GM18508 (cell line): ENCODE measurements at regions not wholly inside any gene's neighbourhood (a gene's known extent, or its start where the extent isn't known, plus 50 kb on each side); places are given as distances from the start of the nearest gene placed in this dataset.

Source experiments
- ATAC-seq: cut with Tn5 transposase; IDR thresholded peaks from one replicate; pipeline ENCODE4 v1.9.1; 2021; ENCODE audit warnings: moderate number of reproducible peaks; ENCODE audit not compliant: insufficient read depth, unreplicated experiment

DNA sequence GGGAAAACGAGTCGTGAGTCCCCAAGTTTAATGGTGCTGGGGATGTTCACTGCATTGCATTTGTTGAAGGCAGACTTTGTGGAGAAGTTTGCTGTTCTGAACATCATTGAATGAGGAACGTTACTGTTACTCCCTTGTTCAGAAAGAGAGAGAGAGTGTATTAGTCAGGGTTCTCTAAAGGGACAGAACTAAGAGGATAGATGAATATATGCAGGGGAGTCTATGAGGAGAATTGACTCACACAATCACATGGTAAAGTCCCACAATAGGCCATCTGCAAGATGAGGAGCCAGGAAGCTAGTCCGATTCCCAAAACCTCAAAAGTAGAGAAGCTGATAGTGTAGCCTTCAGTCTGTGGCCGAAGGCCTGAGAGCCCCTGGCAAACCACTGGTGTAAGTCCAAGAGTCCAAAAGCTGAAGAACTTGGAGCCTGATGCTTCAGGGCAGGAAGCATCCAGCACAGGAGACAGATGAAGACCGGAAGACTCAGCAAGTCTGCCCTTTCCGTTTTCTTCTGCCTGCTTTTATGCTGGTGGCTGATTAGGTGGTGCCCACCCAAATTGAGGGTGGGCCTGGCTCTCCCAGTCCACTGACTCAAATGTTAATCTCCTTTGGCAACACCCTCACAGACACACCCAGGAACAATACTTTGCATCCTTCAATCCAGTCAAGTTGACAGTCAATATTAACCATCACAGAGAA lies 223.5 kb upstream of the PCSK2 start:
- ATAC-seq: no peak

DNA sequence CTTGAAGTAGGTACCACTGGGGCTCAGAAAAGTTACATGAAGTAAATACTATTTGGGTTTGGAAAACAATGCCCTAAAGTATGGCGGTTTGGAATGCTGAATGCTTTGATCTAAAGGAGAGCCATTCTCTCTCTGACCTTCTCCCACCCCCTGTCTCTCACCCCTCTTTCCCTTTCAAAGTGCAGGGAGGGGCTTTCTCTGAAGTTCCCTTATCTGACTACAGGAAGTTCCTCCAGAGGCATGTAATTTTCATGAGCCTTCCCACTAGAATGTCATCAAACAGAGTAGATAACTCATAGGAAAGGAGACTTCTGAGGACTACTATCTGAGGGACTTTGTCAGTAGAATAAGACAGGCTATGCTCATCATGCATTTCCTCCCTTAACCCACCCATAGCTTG lies 216.7 kb upstream of the PCSK2 start:
- no peak for ATAC-seq

DNA sequence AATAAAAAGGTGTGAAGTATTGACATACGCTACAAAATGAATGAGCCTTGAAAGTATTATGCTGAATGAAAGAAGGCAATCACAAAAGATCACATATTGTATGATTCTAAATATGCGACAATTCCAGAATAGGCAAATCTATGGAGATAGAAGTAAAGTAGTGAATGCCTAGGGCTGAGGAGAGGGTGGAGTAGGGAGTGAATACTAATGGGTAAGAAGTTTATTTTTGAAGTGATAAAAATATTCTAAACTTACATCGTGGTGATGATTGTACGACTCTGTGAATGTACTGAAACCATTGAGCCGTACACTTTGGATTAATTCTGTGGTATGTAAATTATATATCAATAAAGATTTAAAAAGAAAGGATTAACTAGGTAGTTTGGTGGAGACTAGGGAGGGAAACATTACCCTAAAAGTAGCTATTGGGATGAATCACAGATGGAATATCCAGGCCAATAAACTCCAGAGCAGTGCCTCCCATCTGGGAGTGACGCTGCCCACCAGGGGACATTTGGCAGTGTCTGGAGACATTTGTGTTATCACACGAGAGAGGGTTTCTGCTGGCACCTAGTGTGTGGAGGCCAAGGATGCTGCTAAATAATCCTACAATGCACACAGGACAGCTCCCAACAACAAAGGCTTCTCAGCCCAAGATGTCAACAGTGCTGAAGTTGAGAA lies 214.2 kb upstream of the PCSK2 start:
- ATAC-seq: no peak

DNA sequence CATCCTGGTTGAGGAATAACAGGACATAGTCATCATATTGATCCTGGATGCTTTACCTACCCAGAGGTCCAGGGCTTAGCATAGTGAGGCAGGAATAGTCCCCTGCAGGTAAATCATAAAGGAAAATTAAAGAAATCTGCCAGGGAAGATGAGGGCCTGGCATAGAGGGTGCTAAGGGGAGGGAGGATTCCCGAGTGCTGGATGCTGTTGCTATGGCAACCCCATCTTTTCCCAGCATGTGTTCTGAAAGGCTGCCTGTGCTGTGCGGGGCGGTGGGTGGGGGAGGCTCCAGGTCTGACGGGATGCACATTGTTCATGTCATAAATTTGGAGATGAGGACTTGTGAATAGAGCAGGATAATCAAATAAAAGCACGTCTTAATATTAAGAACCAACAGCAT lies 212.6 kb upstream of the PCSK2 start:
- no peak for ATAC-seq

DNA sequence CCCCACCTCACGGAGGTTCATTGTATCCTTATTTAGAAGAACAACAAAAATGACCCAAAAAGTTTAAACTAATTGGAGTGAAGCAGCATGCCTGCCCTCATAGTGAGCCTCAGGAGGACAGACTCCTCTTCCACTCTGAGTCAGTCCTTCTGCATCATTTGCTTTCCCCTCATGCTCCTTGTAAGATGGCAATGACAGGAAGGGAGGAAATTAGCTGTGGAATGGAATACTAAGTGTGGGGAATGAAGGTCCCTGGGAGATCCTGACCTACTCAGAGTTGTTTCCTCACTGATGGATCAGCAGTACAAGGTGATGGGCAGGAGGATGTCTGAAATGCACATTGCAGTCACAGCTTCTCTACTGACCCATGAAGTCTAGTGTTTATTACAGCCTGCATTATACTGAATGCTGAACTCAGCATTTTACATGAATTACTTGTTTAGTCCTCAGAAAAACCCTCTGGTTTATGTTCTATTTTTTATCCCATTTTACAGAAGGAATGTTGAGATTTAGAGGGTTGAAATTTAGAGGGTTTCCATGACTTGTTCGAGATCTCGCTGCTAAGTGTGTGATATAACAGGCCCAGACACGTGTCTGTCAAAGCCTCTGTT lies 212.0 kb upstream of the PCSK2 start:
- no peak for ATAC-seq

DNA sequence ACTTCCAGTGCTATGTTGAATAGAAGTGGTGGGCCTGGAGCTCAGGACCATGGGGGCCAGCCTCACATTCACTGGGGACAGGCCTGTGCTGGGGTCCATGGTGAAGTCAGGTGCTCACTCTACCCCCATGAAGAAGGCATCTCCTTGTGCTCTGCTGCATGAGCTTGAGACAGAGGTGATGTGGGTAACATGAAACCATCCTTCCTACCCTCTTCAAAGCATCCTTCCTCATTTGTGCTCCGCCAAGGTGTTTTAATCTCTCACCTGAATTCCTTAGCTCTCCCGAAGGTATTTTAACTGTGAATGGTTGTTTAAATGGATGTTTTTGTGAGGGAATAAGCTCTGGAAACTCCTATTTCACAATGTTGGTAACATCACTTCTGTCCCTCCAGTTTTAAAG lies 209.6 kb upstream of the PCSK2 start:
- ATAC-seq: no peak

DNA sequence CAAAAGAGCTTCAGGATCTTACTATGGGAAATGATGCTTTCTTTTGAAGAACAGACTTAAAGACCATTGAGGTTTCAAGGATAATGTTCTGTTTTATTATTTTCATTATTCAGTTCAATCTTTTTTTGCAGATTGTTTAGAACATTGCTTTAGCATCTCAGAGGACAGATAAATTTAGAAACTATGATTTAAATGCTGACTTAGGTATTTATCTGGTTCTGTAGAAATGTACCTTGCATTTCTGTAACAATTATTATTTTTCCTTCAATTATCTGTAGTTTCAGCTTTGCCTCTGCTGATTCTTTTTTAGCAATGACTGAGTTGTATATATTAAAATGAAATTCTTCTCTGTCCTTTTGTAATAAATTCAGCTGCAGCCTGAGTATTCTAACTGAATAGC lies 205.4 kb upstream of the PCSK2 start:
- ATAC-seq: no peak

DNA sequence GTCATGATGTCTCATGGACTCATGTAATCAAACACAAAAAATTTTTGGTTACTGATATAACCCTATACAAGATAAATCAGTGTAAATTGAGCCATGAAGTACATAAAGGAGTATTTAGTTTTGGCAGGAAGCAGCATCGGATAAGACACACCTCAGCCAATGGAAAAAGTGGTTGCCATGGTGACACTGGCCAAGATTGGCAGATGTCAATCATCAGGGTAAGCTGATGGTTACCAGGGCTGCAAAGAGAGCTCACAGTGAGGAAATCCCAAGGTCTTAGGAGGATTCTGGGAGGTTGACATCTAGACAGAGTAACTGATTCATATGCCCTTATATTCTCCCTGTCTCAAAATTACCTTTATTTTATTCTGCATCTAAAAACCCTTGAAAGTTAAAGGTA lies 203.8 kb upstream of the PCSK2 start:
- no peak for ATAC-seq

DNA sequence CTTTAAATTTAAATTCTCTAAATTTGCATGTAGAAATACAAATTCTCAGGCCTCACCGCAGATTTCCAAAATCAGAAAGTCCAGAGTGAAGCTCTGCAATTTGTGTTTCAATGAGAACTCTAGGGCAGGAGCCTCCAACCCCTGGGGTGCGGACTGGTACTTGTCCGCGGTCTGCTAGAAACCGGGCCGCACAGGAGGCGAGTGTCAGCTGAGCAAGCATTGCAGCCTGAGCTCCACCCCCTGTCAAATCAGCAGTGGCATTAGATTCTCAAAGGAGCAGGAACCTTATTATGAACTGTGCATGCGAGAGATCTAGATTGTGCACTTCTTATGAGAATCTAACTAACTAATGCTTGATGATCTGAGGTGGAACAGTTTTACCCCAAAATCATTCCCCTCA lies 203.0 kb upstream of the PCSK2 start:
- no peak for ATAC-seq

DNA sequence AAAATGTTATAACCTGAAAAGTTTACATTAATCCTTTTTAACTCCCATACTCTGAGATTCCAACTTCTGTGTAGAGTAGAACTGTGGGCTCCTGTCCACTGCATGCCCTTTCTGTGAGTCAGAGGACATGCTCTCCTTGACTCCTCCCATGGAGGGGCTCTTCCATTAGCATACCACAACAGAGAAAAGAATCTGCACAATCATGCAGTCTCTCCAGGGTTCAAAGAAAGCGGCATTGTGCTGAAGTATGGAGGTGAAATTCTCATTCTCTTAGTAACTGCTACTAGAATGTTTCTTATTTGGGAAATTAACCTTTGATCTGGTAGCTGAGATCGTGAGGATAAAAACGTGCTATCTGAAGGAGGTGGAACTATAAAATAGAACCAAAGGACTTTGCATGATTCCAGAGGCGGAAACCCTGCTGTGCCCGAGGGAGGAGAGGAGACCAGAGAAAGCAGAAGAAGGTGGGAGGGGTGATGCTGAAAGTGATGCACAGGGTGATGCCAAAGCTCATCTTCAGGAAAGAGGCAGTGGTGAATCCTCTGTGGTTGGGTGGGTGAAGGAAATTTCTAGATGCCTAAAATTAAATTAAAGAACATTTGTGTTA lies 202.2 kb upstream of the PCSK2 start:
- ATAC-seq: no peak

DNA sequence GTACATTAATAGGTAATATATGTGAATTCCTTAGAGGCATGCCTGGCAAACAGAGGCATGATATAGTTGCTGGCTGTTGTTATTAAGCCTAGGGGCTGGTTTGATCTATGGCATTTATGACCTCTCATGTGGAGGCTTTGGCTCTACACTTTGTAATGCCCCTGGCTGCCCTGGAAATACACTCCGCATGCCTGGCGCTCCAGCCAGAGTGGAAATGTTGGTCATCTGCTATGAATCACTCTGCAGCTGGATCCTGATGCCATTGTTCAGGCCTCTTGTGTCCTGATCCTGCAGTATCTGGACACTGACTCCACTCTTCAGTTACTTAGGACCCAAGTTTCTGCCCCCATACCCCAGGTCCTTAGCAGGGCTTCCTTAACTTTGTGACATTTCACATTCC lies 200.5 kb upstream of the PCSK2 start:
- no peak for ATAC-seq

DNA sequence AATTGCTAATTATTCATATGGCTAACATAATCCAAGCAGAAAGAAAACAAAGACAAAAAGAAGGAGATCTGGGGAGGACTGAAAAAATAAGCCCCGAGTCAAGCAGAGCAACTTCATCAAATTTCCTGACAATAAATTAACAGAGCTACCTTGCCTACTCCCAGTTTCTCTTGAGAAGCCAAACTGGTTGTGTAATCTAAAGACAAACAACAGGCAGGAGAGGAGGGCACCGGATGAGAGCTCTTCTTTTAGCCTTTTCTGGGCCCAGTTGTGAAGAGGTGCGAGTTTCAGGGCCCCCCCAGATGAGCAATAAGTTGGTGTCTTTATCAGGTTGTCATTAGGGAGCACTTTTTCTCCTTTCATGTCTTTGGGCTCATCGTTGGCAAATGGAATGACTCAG lies 197.1 kb upstream of the PCSK2 start:
- ATAC-seq: no peak

DNA sequence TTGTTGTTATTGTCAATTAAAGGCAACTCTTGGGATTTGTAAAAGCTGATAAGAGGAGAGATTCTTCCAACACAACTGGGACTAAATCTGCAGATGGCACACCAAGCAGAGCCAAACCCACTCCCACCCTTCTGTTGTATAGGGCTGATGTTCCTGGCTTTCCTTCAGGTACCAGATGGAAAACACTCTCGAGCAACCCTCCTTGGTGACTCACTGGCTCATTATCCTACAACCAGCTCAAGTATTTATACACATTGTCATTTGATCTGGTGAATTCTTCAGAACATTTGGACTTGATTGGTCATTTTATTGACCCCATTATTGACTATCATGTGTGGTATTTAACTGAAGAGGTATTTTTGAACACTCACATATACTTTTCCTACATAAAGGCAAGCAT lies 190.3 kb upstream of the PCSK2 start:
- ATAC-seq: no peak

DNA sequence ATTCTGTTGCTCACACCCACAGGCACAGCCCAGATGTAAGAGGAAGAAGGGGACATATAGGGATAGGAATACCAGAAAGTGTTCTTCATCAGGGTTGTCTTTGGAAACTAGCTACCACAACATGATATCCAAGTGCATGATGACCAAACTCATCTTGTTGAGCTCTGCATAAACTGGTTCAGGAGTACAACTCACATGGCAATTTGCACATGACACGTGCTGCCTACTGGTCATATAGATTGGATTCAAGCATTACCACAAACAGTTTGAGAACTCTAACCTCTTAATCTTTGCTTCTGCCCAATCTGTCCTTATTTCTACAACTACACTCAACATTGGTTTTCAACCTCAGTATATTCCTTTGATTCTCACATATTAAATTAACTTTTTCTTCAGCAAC lies 184.7 kb upstream of the PCSK2 start:
- no peak for ATAC-seq

DNA sequence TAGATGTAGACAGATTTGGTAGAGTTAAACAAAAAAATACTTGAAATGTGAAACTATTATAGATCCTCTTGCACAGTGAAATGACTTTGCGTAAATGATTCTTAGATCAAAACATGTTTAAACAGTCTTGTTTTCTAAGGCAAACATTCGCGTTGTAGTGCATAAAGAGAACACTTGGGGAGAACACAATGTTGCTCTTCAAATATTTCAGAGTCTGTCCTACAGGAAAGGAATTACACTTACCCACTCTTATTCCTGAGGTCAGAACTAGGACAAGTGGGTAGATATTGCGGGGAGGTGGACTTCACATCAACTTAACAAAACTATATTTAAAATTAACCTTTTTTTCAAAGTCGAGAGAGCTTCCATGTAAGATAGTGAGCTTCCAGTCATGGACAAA lies 183.5 kb upstream of the PCSK2 start:
- no peak for ATAC-seq

DNA sequence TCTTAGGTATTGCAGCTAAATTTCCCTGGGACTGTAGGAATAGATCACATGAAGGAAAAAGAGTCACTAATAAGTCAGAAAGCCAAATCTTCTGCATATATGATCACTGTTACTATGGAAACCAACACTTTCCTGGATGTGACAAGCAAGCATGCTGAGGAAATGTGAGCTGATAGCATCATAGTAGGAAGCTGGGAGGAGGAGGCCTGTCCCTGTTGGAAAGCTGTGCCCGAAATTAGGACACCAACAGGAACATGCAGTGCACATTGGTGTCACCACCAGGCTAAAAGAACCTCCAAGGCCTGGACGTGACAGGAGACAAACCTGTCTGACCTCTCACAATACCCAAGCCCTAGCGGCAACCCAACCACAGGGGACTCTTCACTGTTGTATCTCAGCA lies 181.9 kb upstream of the PCSK2 start:
- no peak for ATAC-seq

DNA sequence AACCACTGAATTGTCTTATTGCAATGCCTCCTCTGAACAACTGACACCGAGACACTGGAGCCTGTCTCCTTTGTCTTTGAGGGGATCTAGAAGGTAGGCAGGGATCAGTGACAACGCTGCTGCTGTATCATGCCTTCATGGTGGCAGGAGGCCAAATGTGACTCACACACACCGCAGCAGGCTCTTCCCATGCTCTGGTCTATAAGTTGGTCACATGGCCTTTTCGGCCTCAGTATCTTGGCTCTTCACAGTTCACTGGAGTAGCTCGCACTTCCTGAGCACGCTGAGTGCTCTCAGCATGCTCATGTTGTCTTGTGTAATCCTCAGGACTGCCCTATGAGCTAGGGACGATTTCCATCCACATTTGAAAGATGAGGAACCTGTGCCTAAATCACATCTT lies 167.4 kb upstream of the PCSK2 start:
- ATAC-seq: no peak

DNA sequence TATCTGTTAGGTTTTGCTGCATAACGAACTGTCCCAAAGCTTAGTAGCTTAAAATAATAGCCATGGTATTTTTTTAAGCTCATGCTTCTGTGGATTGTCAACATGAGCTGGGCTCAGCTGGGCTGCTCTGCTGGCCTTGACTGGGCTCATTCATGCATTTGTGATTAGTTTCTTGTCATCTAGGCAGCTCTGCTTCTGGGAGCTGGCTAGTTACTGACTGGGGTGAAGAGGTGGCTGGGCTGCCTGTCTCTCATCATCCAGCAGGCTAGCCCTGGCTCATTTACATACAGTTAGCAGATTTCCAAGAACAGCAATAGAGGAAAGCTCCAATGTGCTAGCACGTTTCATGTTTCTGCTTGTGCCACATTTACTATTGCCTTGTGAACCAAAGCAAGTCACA lies 165.1 kb upstream of the PCSK2 start:
- no peak for ATAC-seq

DNA sequence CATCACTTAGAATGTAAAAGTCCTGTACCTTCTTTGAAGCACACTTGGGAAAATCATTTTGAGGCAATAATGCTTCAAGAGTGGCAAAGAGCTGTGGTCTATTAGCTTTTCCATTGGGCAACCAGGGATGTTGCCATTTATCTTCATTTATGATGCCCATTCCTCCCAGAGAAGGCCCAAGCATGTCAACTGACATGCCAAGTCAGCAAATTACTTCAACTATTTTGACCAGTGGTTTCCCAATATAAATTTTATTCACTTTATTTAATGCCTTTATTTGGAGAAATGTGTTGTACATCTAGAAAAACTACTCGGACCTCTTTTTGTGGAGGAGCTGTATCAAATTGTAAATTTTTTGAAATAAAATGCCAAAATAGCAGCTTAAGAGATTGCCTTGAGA lies 164.1 kb upstream of the PCSK2 start:
- ATAC-seq: no peak

DNA sequence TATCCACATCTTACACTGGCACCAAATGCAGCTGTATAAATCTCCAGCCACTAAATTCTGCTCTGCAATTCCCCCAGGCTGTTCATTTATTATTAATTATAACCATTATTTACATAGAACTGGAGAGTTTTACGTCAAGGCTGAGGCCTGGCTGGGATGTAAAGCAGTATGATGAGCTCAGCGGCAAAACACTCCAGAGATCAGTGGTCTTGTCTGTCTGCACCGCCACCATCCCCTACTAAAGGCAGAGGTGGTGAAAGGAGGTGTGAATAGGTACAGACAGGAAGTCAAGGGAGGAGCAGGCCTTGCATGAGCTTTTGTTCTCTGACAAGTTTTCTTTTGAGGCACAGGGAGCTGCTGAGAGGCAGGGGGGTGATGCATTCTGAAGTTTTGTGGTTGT lies 159.9 kb upstream of the PCSK2 start:
- no peak for ATAC-seq

DNA sequence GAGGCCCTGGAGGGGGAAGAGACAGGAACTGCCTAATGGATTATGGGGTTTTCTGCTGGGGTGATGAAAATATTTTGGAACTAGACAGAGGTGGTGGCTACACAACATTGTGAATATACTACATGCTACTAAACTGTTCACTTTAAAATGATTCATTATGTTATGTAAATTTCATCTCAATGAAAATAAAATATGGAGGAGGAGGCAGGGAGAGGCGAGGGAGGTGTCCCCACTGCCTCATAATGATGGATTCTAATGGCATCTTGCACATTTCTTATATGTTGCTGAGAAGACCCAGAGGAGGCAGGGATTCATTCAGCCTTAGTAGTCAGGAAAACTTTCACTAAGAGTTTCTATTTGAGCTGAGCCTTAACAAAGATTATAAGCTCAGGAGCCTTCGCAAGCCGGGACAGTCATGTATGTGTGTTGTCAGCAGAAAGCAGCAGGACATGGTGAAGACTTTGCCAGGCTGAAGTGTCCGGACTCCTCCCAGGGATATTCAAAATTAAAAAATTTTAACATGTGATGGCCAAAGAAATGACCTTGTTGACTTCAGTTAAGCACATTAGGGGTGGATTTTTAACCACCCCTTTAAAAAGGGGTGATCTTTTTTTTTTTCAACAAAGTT lies 158.6 kb upstream of the PCSK2 start:
- ATAC-seq: no peak
